GM21576 (cell line): ENCODE measurements at regions not wholly inside any gene's neighbourhood (a gene's known extent, or its start where the extent isn't known, plus 50 kb on each side); places are given as distances from the start of the nearest gene placed in this dataset.

ENCODE experiments used
- ATAC-seq: cut with Tn5 transposase; IDR thresholded peaks from one replicate; pipeline ENCODE4 v1.9.1; 2021; ENCODE audit warnings: mild to moderate bottlenecking, moderate library complexity; ENCODE audit not compliant: unreplicated experiment

GRCh38 chr12:4108803-4109345, 164.7 kb upstream of the CCND2 start:
- ATAC-seq, result no peak

DNA sequence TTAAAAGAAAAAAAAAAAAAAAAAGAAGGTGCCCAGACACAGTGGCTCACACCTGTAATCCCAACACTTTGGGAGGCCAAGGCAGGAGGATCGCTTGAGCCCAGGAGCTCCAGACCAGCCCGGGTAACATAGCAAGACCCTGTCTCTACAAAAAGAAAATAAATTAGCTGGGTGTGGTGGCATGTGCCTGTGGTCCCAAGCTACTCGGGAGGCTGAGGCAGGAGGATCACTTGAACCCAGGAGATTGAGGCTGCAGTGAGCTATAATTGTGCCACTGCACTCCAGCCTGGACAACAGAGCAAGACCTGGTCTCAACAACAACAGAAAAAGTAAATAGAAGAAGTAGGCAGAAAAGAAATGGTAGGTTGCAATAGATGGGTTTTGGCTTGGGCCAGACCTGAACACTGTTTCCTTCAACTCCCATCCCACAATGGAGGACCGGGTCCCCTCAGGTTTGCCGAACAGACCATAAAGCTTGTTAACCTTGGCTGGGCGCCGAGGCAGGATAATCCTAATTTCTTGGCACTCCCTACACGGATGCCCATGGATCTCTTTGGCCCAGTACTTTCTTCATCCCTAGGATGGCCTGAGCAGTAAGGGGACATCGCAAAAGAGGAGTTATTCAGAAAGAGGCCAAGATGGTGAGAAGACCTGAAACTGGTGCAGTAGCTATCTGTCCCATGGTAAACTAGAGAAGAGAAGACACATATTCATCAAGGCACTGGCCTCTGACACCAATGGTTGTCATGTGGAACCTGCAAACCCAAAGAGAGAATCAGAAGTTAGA, 165.5 kb upstream of the CCND2 start:
- ATAC-seq, result no peak

DNA sequence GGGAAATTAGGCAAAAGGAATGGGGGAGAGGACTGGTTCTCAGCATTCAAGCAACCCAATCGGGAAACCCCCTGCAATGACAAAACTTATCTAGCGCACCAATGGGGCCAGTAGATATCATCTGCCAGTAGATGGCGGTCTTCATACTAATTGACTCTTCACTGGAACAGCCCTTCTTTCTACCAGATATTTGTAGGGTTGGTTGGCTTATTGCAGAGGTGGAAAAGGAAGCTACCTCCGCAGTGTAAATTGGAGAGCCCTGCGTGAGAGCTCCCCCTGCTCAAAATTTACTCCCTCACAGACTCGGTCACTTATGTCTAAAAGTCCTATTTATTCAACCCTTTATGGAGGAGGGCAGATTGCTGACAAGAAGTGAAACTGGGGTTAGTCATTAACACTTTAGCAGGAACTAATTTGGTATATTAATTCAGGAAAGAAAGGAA, 166.1 kb upstream of the CCND2 start:
- ATAC-seq, result peak; percentile 87

DNA sequence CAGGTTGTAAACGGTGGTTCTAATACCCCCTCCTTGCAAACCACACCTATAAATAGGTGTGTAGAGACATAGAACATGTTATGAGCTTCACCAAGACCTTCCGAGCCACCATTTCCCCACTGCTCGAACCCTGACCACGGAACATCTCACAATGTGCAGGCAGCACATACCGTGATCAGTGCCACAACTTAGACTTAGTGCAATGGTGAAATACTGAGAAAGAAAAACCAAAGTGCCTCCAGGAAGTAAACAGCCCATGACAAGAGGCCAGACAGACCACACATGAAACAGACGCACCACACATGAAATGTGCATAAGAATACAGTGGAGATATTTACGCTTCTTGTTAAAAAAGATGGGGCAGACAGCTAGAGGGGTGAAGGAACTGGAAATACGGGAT, 166.9 kb upstream of the CCND2 start:
- no peak for ATAC-seq

DNA sequence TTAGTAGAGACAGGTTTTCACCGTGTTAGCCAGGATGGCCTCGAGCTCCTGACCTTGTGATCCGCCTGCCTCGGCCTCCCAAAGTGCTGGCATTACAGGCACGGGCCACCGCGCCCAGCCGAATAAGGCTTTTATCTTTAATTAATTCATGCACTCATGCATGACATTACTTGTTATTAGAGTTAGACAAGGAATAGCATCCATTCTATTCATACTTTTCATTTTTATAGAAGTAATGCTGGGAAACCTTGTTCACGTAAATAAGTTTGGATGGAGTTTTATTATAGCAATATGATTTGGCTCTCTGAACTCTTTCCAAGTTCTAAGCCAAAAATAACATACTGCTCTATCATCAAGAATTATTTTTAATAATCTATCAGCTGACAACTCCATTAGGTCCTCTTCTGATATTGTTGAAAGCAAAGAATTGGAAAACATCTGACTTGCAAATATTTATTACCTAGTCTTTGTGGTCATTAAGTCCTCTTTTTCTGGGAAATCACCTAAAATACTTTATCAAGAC, 168.8 kb upstream of the CCND2 start:
- ATAC-seq, result no peak

- no peak for ATAC-seq
These were observed 174.3 kb upstream of the CCND2 start for GRCh38 chr12:4099276-4099675.

- ATAC-seq, result no peak
These were observed 182.4 kb upstream of the CCND2 start for GRCh38 chr12:4091016-4091743.

- ATAC-seq, result no peak
These were observed 183.6 kb upstream of the CCND2 start for GRCh38 chr12:4089956-4090355.

GRCh38 chr12:4089121-4089606, 184.4 kb upstream of the CCND2 start:
- ATAC-seq, result no peak

GRCh38 chr12:4088451-4088850, 185.1 kb upstream of the CCND2 start:
- ATAC-seq, result no peak

DNA sequence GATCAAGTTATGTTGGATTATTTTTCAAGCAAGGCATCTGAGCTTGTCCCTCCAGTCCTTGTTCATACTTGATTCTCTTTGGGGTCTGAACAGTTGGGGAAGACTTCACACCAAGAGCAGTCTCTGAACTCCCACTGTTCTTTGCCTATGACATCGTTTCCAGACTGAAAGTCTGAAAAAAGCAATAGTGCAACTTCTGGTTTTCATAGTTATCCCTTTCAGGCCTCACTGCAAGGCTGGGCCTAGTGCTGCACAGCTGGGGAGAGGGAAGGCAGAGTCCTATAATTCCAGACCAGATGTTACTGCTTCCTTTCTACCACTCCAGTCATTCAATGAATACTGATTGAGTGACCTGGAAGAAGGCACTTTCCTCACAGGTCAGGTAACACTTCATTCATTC, 187.1 kb upstream of the CCND2 start:
- no peak for ATAC-seq

GRCh38 chr12:4084573-4084972, 189.0 kb upstream of the CCND2 start:
- ATAC-seq, result no peak

- ATAC-seq, result no peak
These were observed 190.7 kb upstream of the CCND2 start for GRCh38 chr12:4082809-4083403.

DNA sequence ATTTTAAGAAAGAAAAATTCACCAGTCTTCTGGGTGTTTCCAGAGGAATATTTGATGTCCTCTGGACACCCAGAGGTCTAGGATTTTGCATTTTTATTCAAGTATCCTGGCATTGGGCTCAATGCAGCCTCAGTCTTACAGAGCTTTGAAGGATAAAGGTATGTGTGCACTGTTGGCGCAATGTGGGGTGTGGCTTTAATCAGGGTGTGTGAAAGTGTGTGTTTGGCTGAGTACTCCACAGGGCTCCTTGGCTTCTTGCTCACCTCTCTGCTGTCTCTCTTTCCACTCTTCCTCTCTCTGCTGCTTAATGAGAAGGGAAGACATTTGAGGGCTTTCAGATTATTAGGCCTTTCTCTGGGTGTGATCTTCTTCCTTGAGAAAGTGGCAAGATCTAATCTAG, 193.3 kb upstream of the CCND2 start:
- no peak for ATAC-seq

- ATAC-seq, result no peak
These were observed 199.4 kb upstream of the CCND2 start for GRCh38 chr12:4074129-4074528.

DNA sequence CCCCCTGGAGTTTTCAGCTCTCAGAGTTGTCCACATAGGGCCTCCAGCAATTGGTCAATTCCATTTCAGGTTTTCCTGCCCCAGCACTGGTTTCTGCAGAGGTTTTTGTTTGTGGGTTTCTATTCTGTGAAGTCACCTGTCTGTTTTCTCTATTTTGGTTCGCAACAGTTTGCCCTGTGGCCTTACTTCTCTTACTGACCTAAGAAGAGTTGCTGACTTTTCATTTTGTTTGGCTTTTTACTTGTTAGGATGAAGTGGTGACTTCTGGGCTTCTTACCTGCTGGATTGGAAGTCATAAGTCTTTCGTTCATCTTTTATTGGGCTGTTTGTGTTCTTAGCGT, 196.4 kb upstream of the PARP11 start:
- ATAC-seq, result no peak

DNA sequence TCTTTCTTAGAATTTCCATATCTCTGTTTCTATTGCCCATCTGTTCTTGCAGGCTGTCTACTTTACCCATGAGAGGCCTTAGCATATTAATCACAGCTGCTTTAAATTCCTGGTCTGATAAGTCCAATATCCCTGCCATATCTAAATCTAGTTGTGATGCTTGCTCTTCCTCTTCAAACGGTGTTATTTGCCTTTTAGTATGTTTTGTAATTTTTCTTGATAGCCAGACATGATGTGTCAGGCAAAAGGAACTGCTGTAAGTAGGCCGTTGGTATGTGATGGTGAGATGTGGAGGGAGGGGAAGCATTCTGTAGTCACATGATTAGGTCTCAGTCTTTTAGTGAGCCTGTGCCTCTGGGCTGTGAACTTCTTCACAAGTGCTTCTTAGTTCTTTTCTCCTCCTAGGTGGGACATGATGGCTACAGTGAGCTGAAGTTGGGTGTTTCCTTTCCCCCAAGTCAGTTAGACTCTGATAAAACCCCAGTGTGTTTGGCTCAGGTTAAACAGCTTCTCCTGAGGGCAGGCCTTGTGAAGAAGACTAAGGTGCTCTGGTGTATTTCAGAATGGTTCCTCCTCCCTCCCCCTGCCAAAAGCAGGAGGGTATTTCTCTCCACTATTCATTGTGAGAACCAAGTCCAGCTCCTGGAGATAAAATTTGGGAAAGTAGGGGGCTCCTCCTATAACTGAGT, 195.9 kb upstream of the PARP11 start:
- no peak for ATAC-seq

DNA sequence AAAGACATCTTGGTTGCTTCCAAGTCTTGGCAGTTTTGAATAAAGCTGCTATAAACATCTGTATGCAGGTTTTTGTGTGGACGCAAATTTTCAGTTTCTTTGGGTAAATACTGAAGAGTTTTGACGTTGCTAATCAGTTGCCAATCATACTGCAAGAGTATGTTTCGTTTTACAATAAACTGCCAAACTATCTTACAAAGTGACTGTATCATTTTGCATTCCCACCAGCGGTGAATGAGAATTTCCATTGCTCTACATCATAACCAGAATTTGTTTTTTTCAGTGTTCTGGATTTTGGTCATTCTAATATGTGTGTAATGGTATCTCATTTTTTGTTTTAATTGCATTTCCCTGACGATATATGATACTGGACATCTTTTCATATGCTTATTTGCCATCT, 190.8 kb upstream of the PARP11 start:
- ATAC-seq, result no peak

DNA sequence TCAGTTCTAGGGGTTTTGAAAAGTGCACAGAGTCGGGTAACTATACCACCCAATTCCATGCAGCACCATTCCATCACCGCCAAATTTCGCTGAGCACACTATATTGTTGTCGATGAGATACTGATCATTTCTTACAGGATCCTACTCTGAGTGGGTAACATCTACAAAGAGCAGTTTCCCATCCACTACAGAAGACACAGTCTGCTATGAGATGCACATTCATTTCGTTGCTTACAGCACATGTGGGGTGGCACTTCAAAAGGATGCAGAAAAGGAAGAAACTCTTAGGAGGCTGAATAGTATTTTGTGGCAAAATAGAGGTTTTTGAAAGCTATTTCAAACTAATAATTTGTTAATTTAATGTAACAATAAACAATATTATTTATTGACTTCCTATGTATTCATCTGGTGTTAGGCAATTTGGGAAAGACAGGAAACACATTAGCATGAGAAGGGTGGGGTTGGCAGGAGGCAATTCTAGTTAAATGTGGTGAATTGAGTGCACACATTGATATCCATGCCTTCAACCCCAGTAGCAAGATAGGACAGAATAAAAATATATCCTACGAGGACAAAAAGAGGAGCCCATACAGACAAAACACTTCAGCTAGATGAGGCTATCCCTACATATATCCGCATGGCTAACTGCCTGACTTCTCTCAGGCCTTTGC, 186.8 kb upstream of the PARP11 start:
- no peak for ATAC-seq
